ENCODE measurements at regions not wholly inside any gene's neighbourhood (a gene's known extent, or its start where the extent isn't known, plus 50 kb on each side); places are given as distances from the start of the nearest gene placed in this dataset.

- Mint-ChIP-seq H3K9me3 (no peaks in the 10 kb centered on the region), H3K27me3 (ENCODE audit: insufficient read depth) (no peaks in the 10 kb centered on the region), H3K4me3 (no peak overlapping the region), H3K4me1 (peaks cover 2% of the 10 kb centered on the region), H3K36me3 (ENCODE audit: low read depth) (no peaks in the 10 kb centered on the region), H3K27ac (no peak overlapping the region)
- Histone ChIP-seq H3K9ac (ENCODE audit: extremely low read depth, low read length, poor library complexity, severe bottlenecking) (no peak overlapping the region), H3K9me3 (ENCODE audit: control insufficient read depth, low read length) (no peaks in the 10 kb centered on the region), H3K27me3 (ENCODE audit: control insufficient read depth, insufficient read depth, low read length, poor library complexity, severe bottlenecking) (no peaks in the 10 kb centered on the region), H3K36me3 (ENCODE audit: control insufficient read depth, insufficient read depth, low read length) (no peaks in the 10 kb centered on the region), H3K4me3 (ENCODE audit: low read length) (no peak overlapping the region), H3K27ac (ENCODE audit: low read depth, low read length) (no peak overlapping the region), H3K4me1 (ENCODE audit: control insufficient read depth, insufficient read depth, low read length) (no peaks in the 10 kb centered on the region)
- TF ChIP-seq CTCF (conservative IDR thresholded peaks at IDR 0.05) = no peak
- WGBS, 2 experiments (ENCODE audit: insufficient coverage in 1 of 2, insufficient read length in 1 of 2) = 90 to 96% methylated on average over 5 to 7 of the region's 7 CpGs
- DNase-seq = peak; percentile 36
These were observed 137.7 kb upstream of the TRHDE start for GRCh38 chr12:72134246-72135020.

DNA sequence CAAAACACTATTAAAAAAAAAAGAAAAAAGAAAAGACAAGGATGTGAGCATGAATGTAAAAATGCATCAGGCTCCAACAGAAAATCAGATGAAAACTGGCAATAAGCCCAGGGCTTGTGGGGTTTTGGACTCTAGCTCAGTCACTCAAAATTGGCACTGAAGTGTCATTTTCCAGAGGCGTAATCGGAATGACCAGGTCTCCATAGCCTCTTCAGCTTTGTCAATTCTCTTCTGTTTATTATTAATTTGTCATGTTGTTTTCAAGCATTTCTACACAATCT lies 137.2 kb upstream of the TRHDE start:
- H3K9ac ChIP-seq (ENCODE audit: extremely low read depth, low read length, poor library complexity, severe bottlenecking) = no peak overlapping the region
- 100% methylated on average over 2 of the region's 2 CpGs for WGBS, 2 experiments (ENCODE audit: insufficient coverage in 1 of 2, insufficient read length in 1 of 2)
- no peaks in the 10 kb centered on the region for H3K9me3 ChIP-seq (ENCODE audit: control insufficient read depth, low read length)
- no peak overlapping the region for H3K4me3 ChIP-seq (ENCODE audit: low read length)
- no peak for DNase-seq
- peaks cover 4% of the 10 kb centered on the region for H3K4me1 Mint-ChIP-seq
- H3K27me3 Mint-ChIP-seq (ENCODE audit: insufficient read depth) = no peaks in the 10 kb centered on the region
- no peak overlapping the region for H3K27ac Mint-ChIP-seq
- no peaks in the 10 kb centered on the region for H3K4me1 ChIP-seq (ENCODE audit: control insufficient read depth, insufficient read depth, low read length)
- H3K27ac ChIP-seq (ENCODE audit: low read depth, low read length) = no peak overlapping the region
- no peak for TF ChIP-seq CTCF (conservative IDR thresholded peaks at IDR 0.05)
- no peaks in the 10 kb centered on the region for H3K36me3 ChIP-seq (ENCODE audit: control insufficient read depth, insufficient read depth, low read length)
- no peaks in the 10 kb centered on the region for H3K36me3 Mint-ChIP-seq (ENCODE audit: low read depth)
- no peaks in the 10 kb centered on the region for H3K27me3 ChIP-seq (ENCODE audit: control insufficient read depth, insufficient read depth, low read length, poor library complexity, severe bottlenecking)
- H3K4me3 Mint-ChIP-seq = no peak overlapping the region
- no peaks in the 10 kb centered on the region for H3K9me3 Mint-ChIP-seq

GRCh38 chr12:72136792-72137191 lies 135.4 kb upstream of the TRHDE start:
- Mint-ChIP-seq H3K36me3 (ENCODE audit: low read depth) (no peaks in the 10 kb centered on the region), H3K4me1 (peaks cover 4% of the 10 kb centered on the region), H3K9me3 (no peaks in the 10 kb centered on the region), H3K4me3 (no peak overlapping the region), H3K27me3 (ENCODE audit: insufficient read depth) (no peaks in the 10 kb centered on the region), H3K27ac (no peak overlapping the region)
- no peak for TF ChIP-seq CTCF (conservative IDR thresholded peaks at IDR 0.05)
- Histone ChIP-seq H3K36me3 (ENCODE audit: control insufficient read depth, insufficient read depth, low read length) (no peaks in the 10 kb centered on the region), H3K9ac (ENCODE audit: extremely low read depth, low read length, poor library complexity, severe bottlenecking) (no peak overlapping the region), H3K27me3 (ENCODE audit: control insufficient read depth, insufficient read depth, low read length, poor library complexity, severe bottlenecking) (no peaks in the 10 kb centered on the region), H3K27ac (ENCODE audit: low read depth, low read length) (no peak overlapping the region), H3K4me1 (ENCODE audit: control insufficient read depth, insufficient read depth, low read length) (no peaks in the 10 kb centered on the region), H3K9me3 (ENCODE audit: control insufficient read depth, low read length) (no peaks in the 10 kb centered on the region), H3K4me3 (ENCODE audit: low read length) (no peak overlapping the region)
- peak; percentile 36 for DNase-seq
- WGBS, 2 experiments (ENCODE audit: insufficient coverage in 1 of 2, insufficient read length in 1 of 2) = 96% methylated on average over 3 to 5 of the region's 5 CpGs
